Fibroblast of lung (primary cell): ENCODE measurements at regions not wholly inside any gene's neighbourhood (a gene's known extent, or its start where the extent isn't known, plus 50 kb on each side); places are given as distances from the start of the nearest gene placed in this dataset.

Experiments used
- EZH2 ChIP-seq: IDR thresholded peaks from 2 replicates; pipeline ENCODE4 v1.5.1; 2012; ENCODE audit warnings: low read length, control low read depth, mild to moderate bottlenecking; ENCODE audit errors: missing control alignments
- TF ChIP-seq, protein P1 (sequence below), 2 donors: IDR thresholded peaks in 1 of 2; conservative IDR thresholded peaks in 1 of 2; 1 replicate in 1 of 2; 2 replicates in 1 of 2; pipeline ENCODE4 v1.5.1; 2011 to 2012; ENCODE audit warnings: low read length in 2 of 2, control low read depth in 1 of 2, inconsistent platforms in 1 of 2, low read depth in 1 of 2, mild to moderate bottlenecking in 1 of 2

DNA sequence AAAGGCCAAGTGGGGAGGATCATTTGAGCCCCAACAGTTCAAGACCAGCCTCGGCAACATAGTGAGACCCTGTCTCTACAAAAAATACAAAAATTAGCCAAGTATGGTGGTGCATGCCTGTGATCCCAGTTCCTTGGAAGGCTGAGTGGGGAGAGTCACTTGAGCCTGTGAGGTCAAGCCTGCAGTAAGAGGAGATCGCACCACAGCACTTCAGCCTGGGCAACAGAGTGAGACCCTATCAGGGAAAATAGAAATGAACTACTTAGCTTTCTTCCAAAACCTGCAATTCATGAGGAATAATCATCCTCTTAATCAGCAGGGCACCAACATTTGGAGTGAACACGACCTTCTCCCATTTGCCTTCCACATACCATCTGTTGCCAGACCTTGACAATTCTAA is 96.1 kb downstream of the OR2K2 start:
- no peak for TF ChIP-seq EZH2
- TF ChIP-seq, protein P1, sequence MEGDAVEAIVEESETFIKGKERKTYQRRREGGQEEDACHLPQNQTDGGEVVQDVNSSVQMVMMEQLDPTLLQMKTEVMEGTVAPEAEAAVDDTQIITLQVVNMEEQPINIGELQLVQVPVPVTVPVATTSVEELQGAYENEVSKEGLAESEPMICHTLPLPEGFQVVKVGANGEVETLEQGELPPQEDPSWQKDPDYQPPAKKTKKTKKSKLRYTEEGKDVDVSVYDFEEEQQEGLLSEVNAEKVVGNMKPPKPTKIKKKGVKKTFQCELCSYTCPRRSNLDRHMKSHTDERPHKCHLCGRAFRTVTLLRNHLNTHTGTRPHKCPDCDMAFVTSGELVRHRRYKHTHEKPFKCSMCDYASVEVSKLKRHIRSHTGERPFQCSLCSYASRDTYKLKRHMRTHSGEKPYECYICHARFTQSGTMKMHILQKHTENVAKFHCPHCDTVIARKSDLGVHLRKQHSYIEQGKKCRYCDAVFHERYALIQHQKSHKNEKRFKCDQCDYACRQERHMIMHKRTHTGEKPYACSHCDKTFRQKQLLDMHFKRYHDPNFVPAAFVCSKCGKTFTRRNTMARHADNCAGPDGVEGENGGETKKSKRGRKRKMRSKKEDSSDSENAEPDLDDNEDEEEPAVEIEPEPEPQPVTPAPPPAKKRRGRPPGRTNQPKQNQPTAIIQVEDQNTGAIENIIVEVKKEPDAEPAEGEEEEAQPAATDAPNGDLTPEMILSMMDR (conservative IDR thresholded peaks at IDR 0.05 in 1 of 2, IDR thresholded peaks at IDR 0.05 in 1 of 2; ENCODE audit: low read depth in 1 of 2, low read length in 2 of 2) = no peak
